ENCODE measurements at regions not wholly inside any gene's neighbourhood (a gene's known extent, or its start where the extent isn't known, plus 50 kb on each side); places are given as distances from the start of the nearest gene placed in this dataset.
"Not testable (repeated sequence)": the region's sequence is repeated elsewhere in the genome, so short reads cannot be mapped to it uniquely, and the experiment has no call there.

DNA sequence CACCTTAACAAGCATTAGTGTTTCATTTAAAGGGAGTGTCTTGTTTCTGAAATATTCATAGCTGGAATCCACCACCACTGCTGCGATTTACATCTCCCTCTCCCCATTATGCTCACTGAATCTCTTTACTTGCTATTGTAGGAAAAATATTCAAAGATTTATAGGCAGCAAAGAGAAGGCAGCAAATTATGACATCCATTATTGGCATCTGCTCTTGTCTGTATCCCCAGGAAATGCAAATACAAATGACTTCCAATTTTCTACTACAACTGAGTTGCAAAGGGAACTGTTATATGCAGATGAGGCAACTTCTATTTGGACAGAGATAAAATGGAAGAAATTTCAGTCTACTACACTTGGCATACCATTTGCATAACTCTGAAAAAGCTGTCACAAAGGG lies 88.4 kb upstream of the PRKD1 start:
- no peaks in the 10 kb centered on the region for H3K36me3 Mint-ChIP-seq (ENCODE audit: low read depth, unreplicated experiment)
- TF ChIP-seq, protein P1, sequence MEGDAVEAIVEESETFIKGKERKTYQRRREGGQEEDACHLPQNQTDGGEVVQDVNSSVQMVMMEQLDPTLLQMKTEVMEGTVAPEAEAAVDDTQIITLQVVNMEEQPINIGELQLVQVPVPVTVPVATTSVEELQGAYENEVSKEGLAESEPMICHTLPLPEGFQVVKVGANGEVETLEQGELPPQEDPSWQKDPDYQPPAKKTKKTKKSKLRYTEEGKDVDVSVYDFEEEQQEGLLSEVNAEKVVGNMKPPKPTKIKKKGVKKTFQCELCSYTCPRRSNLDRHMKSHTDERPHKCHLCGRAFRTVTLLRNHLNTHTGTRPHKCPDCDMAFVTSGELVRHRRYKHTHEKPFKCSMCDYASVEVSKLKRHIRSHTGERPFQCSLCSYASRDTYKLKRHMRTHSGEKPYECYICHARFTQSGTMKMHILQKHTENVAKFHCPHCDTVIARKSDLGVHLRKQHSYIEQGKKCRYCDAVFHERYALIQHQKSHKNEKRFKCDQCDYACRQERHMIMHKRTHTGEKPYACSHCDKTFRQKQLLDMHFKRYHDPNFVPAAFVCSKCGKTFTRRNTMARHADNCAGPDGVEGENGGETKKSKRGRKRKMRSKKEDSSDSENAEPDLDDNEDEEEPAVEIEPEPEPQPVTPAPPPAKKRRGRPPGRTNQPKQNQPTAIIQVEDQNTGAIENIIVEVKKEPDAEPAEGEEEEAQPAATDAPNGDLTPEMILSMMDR (IDR thresholded peaks at IDR 0.05; ENCODE audit: unreplicated experiment): no peak
- H3K27me3 Mint-ChIP-seq (ENCODE audit: unreplicated experiment): no peaks in the 10 kb centered on the region
- H3K4me1 Mint-ChIP-seq (ENCODE audit: unreplicated experiment): no peaks in the 10 kb centered on the region
- H3K27ac Mint-ChIP-seq (ENCODE audit: unreplicated experiment): no peak overlapping the region
- no peaks in the 10 kb centered on the region for H3K9me3 Mint-ChIP-seq (ENCODE audit: unreplicated experiment)
- DNase-seq (ENCODE audit: low spot score): no peak
- H3K4me3 Mint-ChIP-seq (ENCODE audit: unreplicated experiment): no peak overlapping the region

DNA sequence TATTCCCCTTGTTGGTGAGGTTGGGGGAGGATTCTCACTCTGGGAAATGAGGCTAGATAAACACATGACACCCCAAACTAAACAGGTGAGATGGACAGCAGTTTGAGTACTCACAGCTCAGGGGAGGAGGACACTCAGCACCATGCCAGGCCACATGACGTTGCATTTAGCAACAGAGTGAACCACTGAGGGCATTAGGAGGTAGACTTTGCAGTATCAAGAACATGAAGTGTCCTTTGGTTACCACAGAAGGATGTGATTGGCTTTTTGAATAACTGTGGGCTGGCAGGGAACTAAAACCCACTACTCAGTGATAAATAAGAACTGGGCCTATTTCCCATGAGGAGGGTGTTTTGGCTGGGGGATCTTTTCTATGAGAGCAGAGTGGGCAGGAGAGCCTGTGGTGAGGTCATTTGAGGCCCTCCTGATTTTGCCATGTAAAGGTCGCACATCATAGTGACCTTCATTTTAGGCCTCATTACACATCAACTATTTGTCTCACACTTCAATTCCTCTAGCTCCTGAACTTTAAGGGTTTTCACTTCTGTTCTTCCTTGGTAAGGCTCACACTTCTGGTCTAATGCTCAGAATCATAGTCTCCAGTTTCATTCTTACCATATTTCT lies 89.8 kb upstream of the PRKD1 start:
- H3K4me3 Mint-ChIP-seq (ENCODE audit: unreplicated experiment): no peak overlapping the region
- no peaks in the 10 kb centered on the region for H3K27me3 Mint-ChIP-seq (ENCODE audit: unreplicated experiment)
- H3K9me3 Mint-ChIP-seq (ENCODE audit: unreplicated experiment): no peaks in the 10 kb centered on the region
- no peaks in the 10 kb centered on the region for H3K4me1 Mint-ChIP-seq (ENCODE audit: unreplicated experiment)
- no peak overlapping the region for H3K27ac Mint-ChIP-seq (ENCODE audit: unreplicated experiment)
- TF ChIP-seq, protein P1 (IDR thresholded peaks at IDR 0.05; ENCODE audit: unreplicated experiment): no peak
- no peak for DNase-seq (ENCODE audit: low spot score)
- no peaks in the 10 kb centered on the region for H3K36me3 Mint-ChIP-seq (ENCODE audit: low read depth, unreplicated experiment)

DNA sequence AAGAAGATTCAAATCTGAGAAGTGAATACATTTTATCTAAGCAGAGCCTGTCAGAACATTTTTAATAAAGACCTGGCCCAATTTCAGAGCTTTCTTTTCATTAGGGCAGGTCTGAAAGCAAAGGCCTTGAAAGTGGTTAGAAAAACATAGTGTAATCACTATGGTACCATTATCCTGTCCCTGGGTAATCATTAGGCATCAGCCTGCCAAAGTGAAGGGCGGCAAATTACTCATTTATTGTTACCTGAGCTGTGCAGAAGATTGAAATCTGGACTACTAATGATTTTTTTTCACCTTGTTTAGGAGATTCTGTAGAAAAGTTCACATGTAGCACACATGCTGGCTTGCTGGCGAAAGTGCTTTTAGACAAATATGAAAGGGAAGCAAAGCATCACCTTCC lies 92.6 kb upstream of the PRKD1 start:
- H3K36me3 Mint-ChIP-seq (ENCODE audit: low read depth, unreplicated experiment): no peaks in the 10 kb centered on the region
- TF ChIP-seq, protein P1 (IDR thresholded peaks at IDR 0.05; ENCODE audit: unreplicated experiment): no peak
- no peak for DNase-seq (ENCODE audit: low spot score)
- H3K27me3 Mint-ChIP-seq (ENCODE audit: unreplicated experiment): no peaks in the 10 kb centered on the region
- no peaks in the 10 kb centered on the region for H3K4me1 Mint-ChIP-seq (ENCODE audit: unreplicated experiment)
- no peak overlapping the region for H3K27ac Mint-ChIP-seq (ENCODE audit: unreplicated experiment)
- H3K4me3 Mint-ChIP-seq (ENCODE audit: unreplicated experiment): no peak overlapping the region
- no peaks in the 10 kb centered on the region for H3K9me3 Mint-ChIP-seq (ENCODE audit: unreplicated experiment)

DNA sequence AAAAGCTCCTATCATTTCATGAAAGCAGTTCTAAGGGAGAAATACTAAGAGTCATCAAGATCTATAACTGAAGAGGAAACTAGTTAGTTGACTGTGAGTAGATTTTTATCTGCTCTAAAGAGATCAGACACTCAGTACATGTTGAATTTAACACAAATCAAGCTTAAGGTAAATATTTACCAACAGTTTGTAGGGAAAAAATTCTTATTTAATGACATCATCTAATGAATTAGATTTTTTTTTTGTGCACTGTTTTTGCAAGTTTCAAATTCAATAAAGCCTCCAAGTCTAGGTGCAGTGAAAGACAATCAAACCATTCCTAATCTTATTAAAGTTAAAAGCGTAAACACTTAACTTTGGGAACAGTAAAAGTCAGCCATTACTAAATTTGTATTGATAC lies 93.0 kb upstream of the PRKD1 start:
- TF ChIP-seq, protein P1 (IDR thresholded peaks at IDR 0.05; ENCODE audit: unreplicated experiment): no peak
- Mint-ChIP-seq H3K4me1 (ENCODE audit: unreplicated experiment) (no peaks in the 10 kb centered on the region), H3K9me3 (ENCODE audit: unreplicated experiment) (no peaks in the 10 kb centered on the region), H3K27ac (ENCODE audit: unreplicated experiment) (no peak overlapping the region), H3K4me3 (ENCODE audit: unreplicated experiment) (no peak overlapping the region), H3K27me3 (ENCODE audit: unreplicated experiment) (no peaks in the 10 kb centered on the region), H3K36me3 (ENCODE audit: low read depth, unreplicated experiment) (no peaks in the 10 kb centered on the region)
- no peak for DNase-seq (ENCODE audit: low spot score)

DNA sequence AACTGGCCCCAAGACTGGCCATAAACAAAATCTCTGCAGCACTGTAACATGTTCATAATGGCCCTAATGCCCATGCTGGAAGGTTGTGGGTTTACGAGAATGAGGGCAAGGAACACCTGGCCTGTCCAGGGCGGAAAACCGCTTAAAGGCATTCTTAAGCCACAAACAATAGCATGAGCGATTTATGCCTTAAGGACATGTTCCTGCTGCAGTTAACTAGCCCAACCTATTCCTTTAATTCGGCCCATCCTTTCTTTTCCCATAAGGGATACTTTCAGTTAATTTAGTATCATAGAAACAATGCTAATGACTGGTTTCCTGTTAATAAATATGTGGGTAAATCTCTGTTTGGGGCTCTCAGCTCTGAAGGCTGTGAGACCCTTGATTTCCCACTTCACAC lies 95.7 kb upstream of the PRKD1 start:
- H3K4me3 Mint-ChIP-seq (ENCODE audit: unreplicated experiment); H3K9me3 Mint-ChIP-seq (ENCODE audit: unreplicated experiment); H3K4me1 Mint-ChIP-seq (ENCODE audit: unreplicated experiment); DNase-seq (ENCODE audit: low spot score); H3K27me3 Mint-ChIP-seq (ENCODE audit: unreplicated experiment); H3K27ac Mint-ChIP-seq (ENCODE audit: unreplicated experiment); H3K36me3 Mint-ChIP-seq (ENCODE audit: low read depth, unreplicated experiment): not testable (repeated sequence)
